Neural crest cell (in vitro differentiated cells): ENCODE measurements at regions not wholly inside any gene's neighbourhood (a gene's known extent, or its start where the extent isn't known, plus 50 kb on each side); places are given as distances from the start of the nearest gene placed in this dataset.
A peak's percentile ranks its signal among the peaks of the same experiment; 100 is the strongest.

Experiments used
- DNase-seq: peaks from one replicate; pipeline ENCODE4 v3.0.0; 2021; ENCODE audit warnings: low read depth, mixed read lengths, low spot score
- H3K27ac Mint-ChIP-seq: one replicate; pipeline ENCODE4 v1.8.0; 2021; ENCODE audit warnings: mild to moderate bottlenecking, mixed read lengths; ENCODE audit not compliant: unreplicated experiment
- H3K27me3 Mint-ChIP-seq: 2 replicates; pipeline ENCODE4 v1.8.0; 2021; ENCODE audit warnings: low read depth, mild to moderate bottlenecking, mixed read lengths
- H3K36me3 Mint-ChIP-seq: 2 replicates; pipeline ENCODE4 v1.8.0; 2021; ENCODE audit warnings: low read depth, mild to moderate bottlenecking, mixed read lengths
- H3K4me1 Mint-ChIP-seq: 2 replicates; pipeline ENCODE4 v1.8.0; 2021; ENCODE audit warnings: mixed read lengths
- H3K4me3 Mint-ChIP-seq: one replicate; pipeline ENCODE4 v1.8.0; 2021; ENCODE audit warnings: mild to moderate bottlenecking, mixed read lengths
- H3K9me3 Mint-ChIP-seq: 2 replicates; pipeline ENCODE4 v1.8.0; 2021; ENCODE audit warnings: mixed read lengths
- TF ChIP-seq, protein P1 (sequence below): fragments of 200-600 bp; sonication (generic); conservative IDR thresholded peaks from 2 replicates; pipeline ENCODE4 v1.5.0; 2021; ENCODE audit warnings: antibody characterized with exemption, mild to moderate bottlenecking

- Mint-ChIP-seq H3K4me1 (no peaks in the 10 kb centered on the region), H3K36me3 (peaks cover 4% of the 10 kb centered on the region), H3K4me3 (no peak overlapping the region), H3K27ac (no peak overlapping the region), H3K9me3 (peaks cover 10% of the 10 kb centered on the region), H3K27me3 (no peaks in the 10 kb centered on the region)
- TF ChIP-seq, protein P1, sequence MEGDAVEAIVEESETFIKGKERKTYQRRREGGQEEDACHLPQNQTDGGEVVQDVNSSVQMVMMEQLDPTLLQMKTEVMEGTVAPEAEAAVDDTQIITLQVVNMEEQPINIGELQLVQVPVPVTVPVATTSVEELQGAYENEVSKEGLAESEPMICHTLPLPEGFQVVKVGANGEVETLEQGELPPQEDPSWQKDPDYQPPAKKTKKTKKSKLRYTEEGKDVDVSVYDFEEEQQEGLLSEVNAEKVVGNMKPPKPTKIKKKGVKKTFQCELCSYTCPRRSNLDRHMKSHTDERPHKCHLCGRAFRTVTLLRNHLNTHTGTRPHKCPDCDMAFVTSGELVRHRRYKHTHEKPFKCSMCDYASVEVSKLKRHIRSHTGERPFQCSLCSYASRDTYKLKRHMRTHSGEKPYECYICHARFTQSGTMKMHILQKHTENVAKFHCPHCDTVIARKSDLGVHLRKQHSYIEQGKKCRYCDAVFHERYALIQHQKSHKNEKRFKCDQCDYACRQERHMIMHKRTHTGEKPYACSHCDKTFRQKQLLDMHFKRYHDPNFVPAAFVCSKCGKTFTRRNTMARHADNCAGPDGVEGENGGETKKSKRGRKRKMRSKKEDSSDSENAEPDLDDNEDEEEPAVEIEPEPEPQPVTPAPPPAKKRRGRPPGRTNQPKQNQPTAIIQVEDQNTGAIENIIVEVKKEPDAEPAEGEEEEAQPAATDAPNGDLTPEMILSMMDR, result no peak
- no peak for DNase-seq
These were observed 1748.4 kb downstream of the MRPL39 start for GRCh38 chr21:23858878-23859277.

GRCh38 chr21:23853796-23854379, 1753.4 kb downstream of the MRPL39 start:
- H3K27ac Mint-ChIP-seq, result no peak overlapping the region
- TF ChIP-seq, protein P1, result peak; percentile 54
- DNase-seq, result no peak
- H3K4me3 Mint-ChIP-seq, result no peak overlapping the region
- no peaks in the 10 kb centered on the region for H3K4me1 Mint-ChIP-seq
- peaks cover 4% of the 10 kb centered on the region for H3K36me3 Mint-ChIP-seq
- no peaks in the 10 kb centered on the region for H3K27me3 Mint-ChIP-seq
- peaks cover 16% of the 10 kb centered on the region for H3K9me3 Mint-ChIP-seq

DNA sequence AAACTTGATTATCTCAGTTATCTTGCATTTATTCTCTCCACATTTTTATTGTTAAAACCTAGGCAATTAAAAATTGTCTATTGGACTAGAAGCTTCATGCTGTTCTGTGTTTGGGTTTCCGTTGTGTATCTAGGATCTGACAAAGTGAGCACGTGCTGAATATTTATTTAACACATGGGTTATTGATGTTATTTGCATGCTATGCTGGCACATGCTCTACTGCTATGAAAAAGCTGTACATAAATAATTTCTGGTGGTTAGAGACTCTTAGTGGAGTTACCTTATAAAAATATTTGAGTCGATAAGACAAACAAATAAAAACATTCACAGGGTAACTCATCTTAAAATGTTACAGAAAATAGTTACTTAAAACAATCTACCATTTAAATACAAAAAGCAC, 1769.7 kb downstream of the MRPL39 start:
- peaks cover 7% of the 10 kb centered on the region for H3K36me3 Mint-ChIP-seq
- H3K27me3 Mint-ChIP-seq, result no peaks in the 10 kb centered on the region
- H3K4me3 Mint-ChIP-seq, result no peak overlapping the region
- peaks cover 8% of the 10 kb centered on the region for H3K9me3 Mint-ChIP-seq
- TF ChIP-seq, protein P1, result no peak
- H3K4me1 Mint-ChIP-seq, result no peaks in the 10 kb centered on the region
- H3K27ac Mint-ChIP-seq, result no peak overlapping the region
- DNase-seq, result no peak

DNA sequence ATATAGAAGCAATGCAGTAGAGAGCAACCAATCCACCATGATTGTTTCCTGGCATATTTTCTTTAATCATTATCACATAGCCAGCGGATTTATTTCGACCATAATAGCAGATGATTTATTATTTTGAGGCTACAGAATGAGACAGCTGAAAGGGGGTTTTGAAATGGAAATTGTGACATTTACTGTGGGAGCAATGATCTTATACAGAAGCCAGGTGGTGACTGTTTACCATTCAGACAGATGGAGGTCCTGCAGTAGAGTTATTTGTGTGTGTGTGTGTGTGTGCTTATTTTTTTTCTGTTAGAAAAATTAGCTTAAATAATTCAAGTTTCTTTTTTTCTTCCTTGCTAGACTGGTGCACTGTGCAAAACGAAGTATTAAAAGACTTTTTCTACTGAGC, 1784.5 kb downstream of the MRPL39 start:
- DNase-seq, result no peak
- no peak overlapping the region for H3K4me3 Mint-ChIP-seq
- no peaks in the 10 kb centered on the region for H3K4me1 Mint-ChIP-seq
- no peak overlapping the region for H3K27ac Mint-ChIP-seq
- H3K36me3 Mint-ChIP-seq, result no peaks in the 10 kb centered on the region
- TF ChIP-seq, protein P1, result no peak
- no peaks in the 10 kb centered on the region for H3K27me3 Mint-ChIP-seq
- H3K9me3 Mint-ChIP-seq, result peaks cover 16% of the 10 kb centered on the region

DNA sequence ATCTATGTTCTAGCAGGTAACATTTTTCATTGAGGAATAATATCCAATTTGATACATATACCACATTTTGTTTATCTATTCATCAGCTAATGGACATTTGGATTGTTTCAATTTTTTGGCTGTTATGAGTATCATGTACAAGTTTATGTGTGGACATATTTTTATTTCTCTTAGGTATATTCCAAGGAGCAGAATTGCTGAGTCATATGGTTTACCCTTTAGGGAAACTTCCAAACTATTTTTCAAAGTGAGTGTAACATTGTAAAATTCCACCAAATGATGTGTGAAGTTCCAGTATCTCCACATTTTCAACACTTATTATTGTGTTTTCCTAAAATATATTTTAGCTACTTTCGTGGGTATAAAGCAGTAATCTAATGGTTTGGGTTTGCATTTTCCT, 1789.9 kb downstream of the MRPL39 start:
- Mint-ChIP-seq H3K4me1 (no peaks in the 10 kb centered on the region), H3K4me3 (no peak overlapping the region), H3K36me3 (no peaks in the 10 kb centered on the region), H3K9me3 (peaks cover 19% of the 10 kb centered on the region), H3K27ac (no peak overlapping the region), H3K27me3 (no peaks in the 10 kb centered on the region)
- DNase-seq, result no peak
- TF ChIP-seq, protein P1, result no peak
